ENCODE measurements at regions not wholly inside any gene's neighbourhood (a gene's known extent, or its start where the extent isn't known, plus 50 kb on each side); places are given as distances from the start of the nearest gene placed in this dataset.
A peak's percentile ranks its signal among the peaks of the same experiment; 100 is the strongest.

DNA sequence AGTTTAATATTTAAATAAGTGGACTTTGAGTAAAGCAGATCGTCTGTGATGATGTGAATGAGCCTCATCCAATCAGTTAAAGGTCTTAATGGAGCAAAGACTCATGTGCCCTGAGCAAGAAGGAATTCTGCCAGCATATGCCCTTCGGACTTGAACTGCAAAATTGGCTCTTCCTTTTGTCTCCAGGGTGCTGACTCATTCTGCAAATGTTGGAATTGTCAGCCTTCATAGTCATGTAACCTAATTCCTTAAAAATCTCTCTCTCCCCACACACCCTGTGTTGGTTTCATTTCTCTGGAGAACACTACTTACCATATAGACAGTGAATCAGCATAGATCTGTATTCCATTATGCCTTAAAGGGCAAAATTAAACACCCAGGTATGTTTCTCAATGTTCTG, 609.8 kb upstream of the GALNTL6 start:
- Histone ChIP-seq H3K27ac (ENCODE audit: poor library complexity, severe bottlenecking) (peak overlapping the region; percentile 50), H3K4me1 (ENCODE audit: insufficient read depth, poor library complexity, severe bottlenecking) (peaks cover 5% of the 10 kb centered on the region), H3K9me3 (ENCODE audit: severe bottlenecking) (no peaks in the 10 kb centered on the region), H3K36me3 (ENCODE audit: low read depth) (no peaks in the 10 kb centered on the region), H3K27me3 (ENCODE audit: insufficient read depth, poor library complexity, severe bottlenecking) (no peaks in the 10 kb centered on the region), H3K4me3 (ENCODE audit: severe bottlenecking) (no peak overlapping the region)
- ATAC-seq (ENCODE audit: low read depth) (peak; percentile 100), DNase-seq (ENCODE audit: low spot score) (peak; percentile 51)
- no peak for TF ChIP-seq CTCF (IDR thresholded peaks at IDR 0.05; ENCODE audit: poor library complexity, severe bottlenecking)

DNA sequence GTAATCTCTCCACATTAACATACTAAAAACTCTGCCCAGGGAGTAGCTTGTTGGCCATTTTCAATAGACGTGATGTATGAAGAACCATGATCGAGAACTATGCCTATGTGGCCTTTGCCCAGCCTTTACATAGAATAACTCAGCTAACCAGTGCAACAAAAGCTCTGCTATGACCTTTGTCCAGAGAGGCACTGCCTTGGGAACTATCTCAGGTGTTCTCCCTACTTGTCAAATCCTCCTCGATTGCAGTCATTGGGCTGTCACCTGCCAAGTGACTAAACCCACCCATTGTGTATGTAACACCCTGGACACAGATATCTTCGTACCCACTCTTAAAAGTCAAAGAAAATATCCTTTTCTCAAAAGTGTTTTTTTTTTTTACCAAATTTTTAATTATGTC, 610.3 kb upstream of the GALNTL6 start:
- no peak for DNase-seq (ENCODE audit: low spot score)
- no peak for TF ChIP-seq CTCF (IDR thresholded peaks at IDR 0.05; ENCODE audit: poor library complexity, severe bottlenecking)
- Histone ChIP-seq H3K27me3 (ENCODE audit: insufficient read depth, poor library complexity, severe bottlenecking) (no peaks in the 10 kb centered on the region), H3K4me1 (ENCODE audit: insufficient read depth, poor library complexity, severe bottlenecking) (peaks cover 5% of the 10 kb centered on the region), H3K4me3 (ENCODE audit: severe bottlenecking) (no peak overlapping the region), H3K9me3 (ENCODE audit: severe bottlenecking) (no peaks in the 10 kb centered on the region), H3K36me3 (ENCODE audit: low read depth) (no peaks in the 10 kb centered on the region), H3K27ac (ENCODE audit: poor library complexity, severe bottlenecking) (peak overlapping the region; percentile 50)
- ATAC-seq (ENCODE audit: low read depth): no peak

- Histone ChIP-seq H3K36me3 (ENCODE audit: low read depth) (no peaks in the 10 kb centered on the region), H3K27ac (ENCODE audit: poor library complexity, severe bottlenecking) (no peak overlapping the region), H3K9me3 (ENCODE audit: severe bottlenecking) (no peaks in the 10 kb centered on the region), H3K4me3 (ENCODE audit: severe bottlenecking) (no peak overlapping the region), H3K27me3 (ENCODE audit: insufficient read depth, poor library complexity, severe bottlenecking) (no peaks in the 10 kb centered on the region), H3K4me1 (ENCODE audit: insufficient read depth, poor library complexity, severe bottlenecking) (no peaks in the 10 kb centered on the region)
- DNase-seq (ENCODE audit: low spot score) (no peak), ATAC-seq (ENCODE audit: low read depth) (no peak)
- TF ChIP-seq CTCF (IDR thresholded peaks at IDR 0.05; ENCODE audit: poor library complexity, severe bottlenecking): no peak
Observed at GRCh38 chr4:171186700-171187099, 626.5 kb upstream of the GALNTL6 start.

DNA sequence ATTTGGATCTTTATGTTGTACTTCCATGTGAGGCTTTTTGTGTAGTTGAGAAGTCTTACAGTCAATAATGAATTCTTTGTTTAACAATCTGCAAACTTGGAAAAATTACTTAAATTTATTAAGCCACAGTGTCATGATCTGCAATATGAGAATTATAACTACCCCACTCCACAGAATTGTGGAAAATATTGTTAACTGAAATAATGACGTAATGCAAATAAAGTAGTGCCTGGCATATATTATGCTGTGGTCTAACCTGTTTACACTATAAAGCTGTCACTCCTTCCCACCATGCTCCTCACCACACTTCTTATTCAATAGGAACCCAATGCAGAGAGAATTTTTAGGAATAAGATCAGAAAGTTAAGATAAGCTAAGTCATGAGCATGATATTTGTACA, 632.1 kb upstream of the GALNTL6 start:
- H3K36me3 ChIP-seq (ENCODE audit: low read depth): no peaks in the 10 kb centered on the region
- ATAC-seq (ENCODE audit: low read depth): no peak

GRCh38 chr4:171170671-171171070, 642.5 kb upstream of the GALNTL6 start:
- no peak for ATAC-seq (ENCODE audit: low read depth)
- no peaks in the 10 kb centered on the region for H3K4me1 ChIP-seq (ENCODE audit: insufficient read depth, poor library complexity, severe bottlenecking)
- H3K27ac ChIP-seq (ENCODE audit: poor library complexity, severe bottlenecking): no peak overlapping the region
- no peak for TF ChIP-seq CTCF (IDR thresholded peaks at IDR 0.05; ENCODE audit: poor library complexity, severe bottlenecking)
- H3K27me3 ChIP-seq (ENCODE audit: insufficient read depth, poor library complexity, severe bottlenecking): no peaks in the 10 kb centered on the region
- no peak for DNase-seq (ENCODE audit: low spot score)
- no peaks in the 10 kb centered on the region for H3K9me3 ChIP-seq (ENCODE audit: severe bottlenecking)
- H3K36me3 ChIP-seq (ENCODE audit: low read depth): no peaks in the 10 kb centered on the region
- no peak overlapping the region for H3K4me3 ChIP-seq (ENCODE audit: severe bottlenecking)

More for the DNA sequence above, 632.1 kb upstream of the GALNTL6 start:
- Histone ChIP-seq H3K9me3 (ENCODE audit: severe bottlenecking) (no peaks in the 10 kb centered on the region), H3K4me1 (ENCODE audit: insufficient read depth, poor library complexity, severe bottlenecking) (no peaks in the 10 kb centered on the region), H3K27ac (ENCODE audit: poor library complexity, severe bottlenecking) (no peak overlapping the region), H3K27me3 (ENCODE audit: insufficient read depth, poor library complexity, severe bottlenecking) (no peaks in the 10 kb centered on the region), H3K4me3 (ENCODE audit: severe bottlenecking) (no peak overlapping the region)
- DNase-seq (ENCODE audit: low spot score): no peak
- no peak for TF ChIP-seq CTCF (IDR thresholded peaks at IDR 0.05; ENCODE audit: poor library complexity, severe bottlenecking)
